ENCODE measurements at regions not wholly inside any gene's neighbourhood (a gene's known extent, or its start where the extent isn't known, plus 50 kb on each side); places are given as distances from the start of the nearest gene placed in this dataset.

GRCh38 chr5:112608975-112609374 lies 128.7 kb upstream of the APC start:
- Mint-ChIP-seq H3K4me1 (no peaks in the 10 kb centered on the region), H3K27me3 (peaks cover 21 to 29% of the 10 kb centered on the region in 2 donors), H3K27ac (no peak overlapping the region), H3K4me3 (no peak overlapping the region), H3K9me3 (no peaks in the 10 kb centered on the region), H3K36me3 (no peaks in the 10 kb centered on the region)
- no CpG with 5 or more reads among the region's 1 CpG for WGBS (ENCODE audit: insufficient coverage)
- ChIA-PET POLR2A (no interaction called here), CTCF (no interaction called here)
- no peaks in the 10 kb centered on the region for H3K9me3 ChIP-seq
- peaks cover 0 to 3% of the 10 kb centered on the region in 2 experiments for H3K27me3 ChIP-seq (replicated peaks in 1 of 2; ENCODE audit: control insufficient read depth in 2 of 2, extremely low read depth in 1 of 2, insufficient read depth in 2 of 2, low read length in 1 of 2)
- H3K4me1 ChIP-seq (ENCODE audit: control insufficient read depth in 1 of 2, extremely low read depth in 1 of 2, insufficient read depth in 2 of 2, low read length in 2 of 2) = no peaks in the 10 kb centered on the region
- ATAC-seq (replicated peaks in 1 of 4) (no peak), DNase-seq (no peak)
- no peaks in the 10 kb centered on the region for H3K36me3 ChIP-seq (ENCODE audit: control insufficient read depth in 2 of 2, extremely low read depth in 1 of 2, insufficient read depth in 1 of 2, low read length in 1 of 2)
- H3K27ac ChIP-seq (ENCODE audit: low read length) = no peak overlapping the region
- H3K4me3 ChIP-seq (ENCODE audit: control insufficient read depth in 1 of 2, extremely low read depth in 1 of 2, low read length in 1 of 2) = no peak overlapping the region

DNA sequence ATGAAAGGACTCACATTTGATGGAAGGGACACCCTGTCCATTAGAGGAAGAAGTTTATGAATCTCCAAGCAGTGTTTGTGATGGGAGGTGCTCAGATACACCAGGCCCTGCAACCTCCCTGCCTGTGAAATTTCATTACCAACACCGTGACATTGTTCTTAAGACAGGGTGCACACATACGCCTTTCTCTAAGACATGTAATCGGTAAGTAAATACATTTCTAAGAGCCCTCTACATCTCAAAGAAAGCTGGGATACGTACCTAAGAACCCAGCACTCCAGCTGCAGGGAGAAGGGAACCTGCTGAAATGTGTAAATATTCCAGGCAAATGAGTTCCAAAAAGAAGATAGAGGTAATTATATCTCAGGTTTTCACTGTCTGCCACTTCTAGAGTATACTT lies 125.0 kb upstream of the APC start:
- H3K27me3 Mint-ChIP-seq = peaks cover 5 to 10% of the 10 kb centered on the region in 2 donors
- DNase-seq (no peak), ATAC-seq (replicated peaks in 1 of 4) (no peak)
- Histone ChIP-seq H3K4me1 (ENCODE audit: control insufficient read depth in 1 of 2, extremely low read depth in 1 of 2, insufficient read depth in 2 of 2, low read length in 2 of 2) (no peaks in the 10 kb centered on the region), H3K36me3 (ENCODE audit: control insufficient read depth in 2 of 2, extremely low read depth in 1 of 2, insufficient read depth in 1 of 2, low read length in 1 of 2) (no peaks in the 10 kb centered on the region), H3K27me3 (replicated peaks in 1 of 2; ENCODE audit: control insufficient read depth in 2 of 2, extremely low read depth in 1 of 2, insufficient read depth in 2 of 2, low read length in 1 of 2) (peaks cover 0 to 3% of the 10 kb centered on the region in 2 experiments), H3K27ac (ENCODE audit: low read length) (no peak overlapping the region), H3K9me3 (no peaks in the 10 kb centered on the region), H3K4me3 (ENCODE audit: control insufficient read depth in 1 of 2, extremely low read depth in 1 of 2, low read length in 1 of 2) (no peak overlapping the region)
- H3K27ac Mint-ChIP-seq = no peak overlapping the region
- no CpG with 5 or more reads among the region's 4 CpGs for WGBS (ENCODE audit: insufficient coverage)
- H3K4me1 Mint-ChIP-seq = no peaks in the 10 kb centered on the region
- H3K4me3 Mint-ChIP-seq = no peak overlapping the region
- H3K9me3 Mint-ChIP-seq = no peaks in the 10 kb centered on the region
- H3K36me3 Mint-ChIP-seq = no peaks in the 10 kb centered on the region
- POLR2A ChIA-PET = no interaction called here
- CTCF ChIA-PET = no interaction called here

GRCh38 chr5:112614285-112614684 lies 123.4 kb upstream of the APC start:
- no peaks in the 10 kb centered on the region for H3K36me3 Mint-ChIP-seq
- no peak overlapping the region for H3K27ac Mint-ChIP-seq
- CTCF ChIA-PET = no interaction called here
- H3K9me3 ChIP-seq = no peaks in the 10 kb centered on the region
- H3K27me3 Mint-ChIP-seq = peaks cover 0 to 6% of the 10 kb centered on the region in 2 donors
- WGBS (ENCODE audit: insufficient coverage) = 84% methylated on average over 2 of the region's 4 CpGs
- no peaks in the 10 kb centered on the region for H3K4me1 ChIP-seq (ENCODE audit: control insufficient read depth in 1 of 2, extremely low read depth in 1 of 2, insufficient read depth in 2 of 2, low read length in 2 of 2)
- H3K4me1 Mint-ChIP-seq = no peaks in the 10 kb centered on the region
- H3K27ac ChIP-seq (ENCODE audit: low read length) = no peak overlapping the region
- H3K9me3 Mint-ChIP-seq = no peaks in the 10 kb centered on the region
- POLR2A ChIA-PET = no interaction called here
- DNase-seq = no peak
- no peak overlapping the region for H3K4me3 ChIP-seq (ENCODE audit: control insufficient read depth in 1 of 2, extremely low read depth in 1 of 2, low read length in 1 of 2)
- no peaks in the 10 kb centered on the region for H3K36me3 ChIP-seq (ENCODE audit: control insufficient read depth in 2 of 2, extremely low read depth in 1 of 2, insufficient read depth in 1 of 2, low read length in 1 of 2)
- H3K27me3 ChIP-seq (replicated peaks in 1 of 2; ENCODE audit: control insufficient read depth in 2 of 2, extremely low read depth in 1 of 2, insufficient read depth in 2 of 2, low read length in 1 of 2) = peaks cover 0 to 3% of the 10 kb centered on the region in 2 experiments
- no peak for ATAC-seq (replicated peaks in 1 of 4)
- H3K4me3 Mint-ChIP-seq = no peak overlapping the region

DNA sequence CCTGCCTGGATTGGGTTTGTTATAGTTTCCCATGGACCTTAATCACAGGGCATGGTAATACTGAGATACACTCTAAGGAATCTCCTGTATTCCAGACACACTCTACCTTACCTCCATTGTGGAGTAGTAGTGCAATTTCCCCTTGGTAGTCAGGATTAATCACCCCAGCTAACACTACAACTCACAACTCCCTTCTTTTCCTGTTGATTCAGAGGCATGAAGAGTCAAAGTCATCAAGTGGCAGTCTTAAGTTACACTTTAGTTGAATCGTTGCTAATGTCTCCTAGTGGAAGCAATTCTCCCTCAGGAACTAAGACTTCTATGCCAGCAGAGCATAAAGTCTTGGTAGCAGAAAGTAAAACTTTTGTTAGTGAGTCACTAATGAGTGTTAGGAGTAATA lies 122.7 kb upstream of the APC start:
- no peaks in the 10 kb centered on the region for H3K36me3 ChIP-seq (ENCODE audit: control insufficient read depth in 2 of 2, extremely low read depth in 1 of 2, insufficient read depth in 1 of 2, low read length in 1 of 2)
- POLR2A ChIA-PET = interaction anchor here in 1 of 2 donors (0.6 kb wide), 1 partner anchor 231 kb away, joined by 6 read pairs; no protein-coding TSS in a partner anchor
- H3K27me3 Mint-ChIP-seq = peaks cover 0 to 2% of the 10 kb centered on the region in 2 donors
- no peak for DNase-seq
- no CpG with 5 or more reads among the region's 1 CpG for WGBS (ENCODE audit: insufficient coverage)
- H3K9me3 Mint-ChIP-seq = no peaks in the 10 kb centered on the region
- CTCF ChIA-PET = no interaction called here
- H3K27ac Mint-ChIP-seq = no peak overlapping the region
- no peaks in the 10 kb centered on the region for H3K9me3 ChIP-seq
- no peaks in the 10 kb centered on the region for H3K4me1 Mint-ChIP-seq
- no peaks in the 10 kb centered on the region for H3K36me3 Mint-ChIP-seq
- no peak overlapping the region for H3K27ac ChIP-seq (ENCODE audit: low read length)
- no peak for ATAC-seq (replicated peaks in 1 of 4)
- H3K4me3 Mint-ChIP-seq = no peak overlapping the region
- peaks cover 0 to 3% of the 10 kb centered on the region in 2 experiments for H3K27me3 ChIP-seq (replicated peaks in 1 of 2; ENCODE audit: control insufficient read depth in 2 of 2, extremely low read depth in 1 of 2, insufficient read depth in 2 of 2, low read length in 1 of 2)
- H3K4me3 ChIP-seq (ENCODE audit: control insufficient read depth in 1 of 2, extremely low read depth in 1 of 2, low read length in 1 of 2) = no peak overlapping the region
- no peaks in the 10 kb centered on the region for H3K4me1 ChIP-seq (ENCODE audit: control insufficient read depth in 1 of 2, extremely low read depth in 1 of 2, insufficient read depth in 2 of 2, low read length in 2 of 2)

- H3K9me3 Mint-ChIP-seq = no peaks in the 10 kb centered on the region
- H3K4me3 Mint-ChIP-seq = no peak overlapping the region
- H3K4me1 ChIP-seq (ENCODE audit: control insufficient read depth in 1 of 2, extremely low read depth in 1 of 2, insufficient read depth in 2 of 2, low read length in 2 of 2) = no peaks in the 10 kb centered on the region
- POLR2A ChIA-PET = no interaction called here
- CTCF ChIA-PET = interaction anchor here in 1 of 2 donors (0.7 kb wide), 1 partner anchor 844 kb away, joined by 3 read pairs; no protein-coding TSS in a partner anchor
- H3K27me3 Mint-ChIP-seq = peaks cover 2 to 9% of the 10 kb centered on the region in 2 donors
- no peaks in the 10 kb centered on the region for H3K4me1 Mint-ChIP-seq
- no peak overlapping the region for H3K27ac Mint-ChIP-seq
- H3K4me3 ChIP-seq (ENCODE audit: control insufficient read depth in 1 of 2, extremely low read depth in 1 of 2, low read length in 1 of 2) = no peak overlapping the region
- no peak for DNase-seq
- no peaks in the 10 kb centered on the region for H3K36me3 Mint-ChIP-seq
- H3K27me3 ChIP-seq (replicated peaks in 1 of 2; ENCODE audit: control insufficient read depth in 2 of 2, extremely low read depth in 1 of 2, insufficient read depth in 2 of 2, low read length in 1 of 2) = peaks cover 0 to 3% of the 10 kb centered on the region in 2 experiments
- WGBS (ENCODE audit: insufficient coverage) = no CpG with 5 or more reads among the region's 8 CpGs
- no peaks in the 10 kb centered on the region for H3K9me3 ChIP-seq
- no peak for ATAC-seq (replicated peaks in 1 of 4)
- H3K36me3 ChIP-seq (ENCODE audit: control insufficient read depth in 2 of 2, extremely low read depth in 1 of 2, insufficient read depth in 1 of 2, low read length in 1 of 2) = no peaks in the 10 kb centered on the region
- no peak overlapping the region for H3K27ac ChIP-seq (ENCODE audit: low read length)
These were observed 120.7 kb upstream of the APC start for GRCh38 chr5:112616812-112617547.

GRCh38 chr5:112625246-112625645 lies 112.4 kb upstream of the APC start:
- H3K27ac ChIP-seq (ENCODE audit: low read length) = no peak overlapping the region
- H3K4me1 ChIP-seq (ENCODE audit: control insufficient read depth in 1 of 2, extremely low read depth in 1 of 2, insufficient read depth in 2 of 2, low read length in 2 of 2) = no peaks in the 10 kb centered on the region
- ATAC-seq (replicated peaks in 1 of 4) = no peak

More at GRCh38 chr5:112625246-112625645, 112.4 kb upstream of the APC start:
- no peaks in the 10 kb centered on the region for H3K36me3 ChIP-seq (ENCODE audit: control insufficient read depth in 2 of 2, extremely low read depth in 1 of 2, insufficient read depth in 1 of 2, low read length in 1 of 2)
- CTCF ChIA-PET = no interaction called here
- H3K27ac Mint-ChIP-seq = no peak overlapping the region
- WGBS (ENCODE audit: insufficient coverage) = 78% methylated on average over 1 of the region's 3 CpGs
- H3K4me1 Mint-ChIP-seq = no peaks in the 10 kb centered on the region
- H3K9me3 Mint-ChIP-seq = no peaks in the 10 kb centered on the region
- peaks cover 30 to 59% of the 10 kb centered on the region in 2 donors for H3K27me3 Mint-ChIP-seq
- peaks cover 0 to 3% of the 10 kb centered on the region in 2 experiments for H3K27me3 ChIP-seq (replicated peaks in 1 of 2; ENCODE audit: control insufficient read depth in 2 of 2, extremely low read depth in 1 of 2, insufficient read depth in 2 of 2, low read length in 1 of 2)
- no peaks in the 10 kb centered on the region for H3K36me3 Mint-ChIP-seq
- POLR2A ChIA-PET = no interaction called here
- H3K4me3 ChIP-seq (ENCODE audit: control insufficient read depth in 1 of 2, extremely low read depth in 1 of 2, low read length in 1 of 2) = no peak overlapping the region
- no peak overlapping the region for H3K4me3 Mint-ChIP-seq
- no peak for DNase-seq
- H3K9me3 ChIP-seq = no peaks in the 10 kb centered on the region

Data from T-cell (primary cell).